ENCODE measurements at regions not wholly inside any gene's neighbourhood (a gene's known extent, or its start where the extent isn't known, plus 50 kb on each side); places are given as distances from the start of the nearest gene placed in this dataset.

- DNase-seq: no peak
Observed at GRCh38 chr18:51603111-51603510, 405.6 kb upstream of the MEX3C start.

- no peak for DNase-seq
Observed at GRCh38 chr18:51603551-51603950, 406.1 kb upstream of the MEX3C start.

GRCh38 chr18:51610481-51610880, 413.0 kb upstream of the MEX3C start:
- DNase-seq: no peak

GRCh38 chr18:51611326-51611725, 413.8 kb upstream of the MEX3C start:
- DNase-seq: no peak

GRCh38 chr18:51614033-51614432, 416.6 kb upstream of the MEX3C start:
- peak; percentile 52 for DNase-seq

- DNase-seq: no peak
Observed at GRCh38 chr18:51614967-51615571, 417.6 kb upstream of the MEX3C start.

- DNase-seq: no peak
Observed at GRCh38 chr18:51617167-51617566, 419.7 kb upstream of the MEX3C start.

GRCh38 chr18:51617572-51618260, 420.2 kb upstream of the MEX3C start:
- no peak for DNase-seq

- DNase-seq: no peak
Observed at GRCh38 chr18:51619283-51619682, 421.8 kb upstream of the MEX3C start.

- peak; percentile 59 for DNase-seq
Observed at GRCh38 chr18:51621113-51621863, 423.8 kb upstream of the MEX3C start.

GRCh38 chr18:51621864-51622160, 424.3 kb upstream of the MEX3C start:
- DNase-seq: no peak

GRCh38 chr18:51622702-51623101, 425.2 kb upstream of the MEX3C start:
- DNase-seq: no peak

GRCh38 chr18:51623653-51624052, 426.2 kb upstream of the MEX3C start:
- no peak for DNase-seq

- DNase-seq: no peak
Observed at GRCh38 chr18:51630706-51631105, 433.2 kb upstream of the MEX3C start.

GRCh38 chr18:51637881-51638280, 440.4 kb upstream of the MEX3C start:
- DNase-seq: no peak

GRCh38 chr18:51639541-51639940, 442.1 kb upstream of the MEX3C start:
- no peak for DNase-seq

GRCh38 chr18:51643483-51643882, 446.0 kb upstream of the MEX3C start:
- no peak for DNase-seq

GRCh38 chr18:51645607-51646006, 448.1 kb upstream of the MEX3C start:
- DNase-seq: no peak

- no peak for DNase-seq
Observed at GRCh38 chr18:51647346-51647745, 449.9 kb upstream of the MEX3C start.

GRCh38 chr18:51647942-51648341, 450.5 kb upstream of the MEX3C start:
- no peak for DNase-seq

- DNase-seq: no peak
Observed at GRCh38 chr18:51649796-51650195, 452.3 kb upstream of the MEX3C start.

GRCh38 chr18:51651761-51652160, 454.3 kb upstream of the MEX3C start:
- no peak for DNase-seq

GRCh38 chr18:51653507-51654213, 456.2 kb upstream of the MEX3C start:
- DNase-seq: no peak
